ENCODE measurements at regions not wholly inside any gene's neighbourhood (a gene's known extent, or its start where the extent isn't known, plus 50 kb on each side); places are given as distances from the start of the nearest gene placed in this dataset.

DNA sequence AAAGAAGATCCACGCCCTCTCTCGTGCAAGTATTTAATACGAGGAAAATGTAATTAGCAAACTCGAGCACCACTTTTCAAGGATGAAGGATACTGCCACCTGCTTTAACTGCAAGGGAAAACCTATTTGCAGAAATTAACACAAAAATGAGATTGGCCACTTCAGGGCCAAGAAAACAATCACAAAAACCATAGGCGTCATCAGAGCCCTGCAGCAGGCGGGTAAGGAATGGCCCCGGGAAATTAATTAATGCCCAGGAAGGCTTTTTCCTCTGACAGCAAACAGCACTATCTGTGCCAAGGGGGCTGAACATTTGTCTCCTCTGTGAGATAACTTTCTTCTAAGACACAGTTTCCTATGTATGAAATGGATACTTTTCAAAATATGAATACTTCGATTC is 255.7 kb downstream of the CTTN start:
- TF ChIP-seq, protein P1, sequence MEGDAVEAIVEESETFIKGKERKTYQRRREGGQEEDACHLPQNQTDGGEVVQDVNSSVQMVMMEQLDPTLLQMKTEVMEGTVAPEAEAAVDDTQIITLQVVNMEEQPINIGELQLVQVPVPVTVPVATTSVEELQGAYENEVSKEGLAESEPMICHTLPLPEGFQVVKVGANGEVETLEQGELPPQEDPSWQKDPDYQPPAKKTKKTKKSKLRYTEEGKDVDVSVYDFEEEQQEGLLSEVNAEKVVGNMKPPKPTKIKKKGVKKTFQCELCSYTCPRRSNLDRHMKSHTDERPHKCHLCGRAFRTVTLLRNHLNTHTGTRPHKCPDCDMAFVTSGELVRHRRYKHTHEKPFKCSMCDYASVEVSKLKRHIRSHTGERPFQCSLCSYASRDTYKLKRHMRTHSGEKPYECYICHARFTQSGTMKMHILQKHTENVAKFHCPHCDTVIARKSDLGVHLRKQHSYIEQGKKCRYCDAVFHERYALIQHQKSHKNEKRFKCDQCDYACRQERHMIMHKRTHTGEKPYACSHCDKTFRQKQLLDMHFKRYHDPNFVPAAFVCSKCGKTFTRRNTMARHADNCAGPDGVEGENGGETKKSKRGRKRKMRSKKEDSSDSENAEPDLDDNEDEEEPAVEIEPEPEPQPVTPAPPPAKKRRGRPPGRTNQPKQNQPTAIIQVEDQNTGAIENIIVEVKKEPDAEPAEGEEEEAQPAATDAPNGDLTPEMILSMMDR (IDR thresholded peaks at IDR 0.05): no peak

DNA sequence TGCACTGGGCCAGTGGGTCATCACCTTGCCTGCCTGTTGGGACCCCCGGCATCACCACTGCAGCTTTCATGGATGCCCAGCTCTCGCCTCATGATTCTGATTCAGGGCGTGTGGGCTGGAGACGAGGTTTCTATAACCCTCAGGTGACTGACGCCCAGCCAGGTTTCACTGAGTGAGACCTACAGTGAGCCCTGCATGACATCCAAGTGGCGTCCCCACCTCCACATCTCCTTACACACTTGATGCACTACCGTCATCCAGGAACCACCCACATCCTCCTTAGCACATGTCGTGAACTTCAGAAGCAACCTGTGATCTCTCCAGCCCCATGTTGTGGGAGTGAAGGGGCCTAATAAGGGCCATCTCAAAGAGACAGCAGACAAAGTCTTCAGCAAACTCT is 257.5 kb downstream of the CTTN start:
- TF ChIP-seq, protein P1 (IDR thresholded peaks at IDR 0.05): no peak

DNA sequence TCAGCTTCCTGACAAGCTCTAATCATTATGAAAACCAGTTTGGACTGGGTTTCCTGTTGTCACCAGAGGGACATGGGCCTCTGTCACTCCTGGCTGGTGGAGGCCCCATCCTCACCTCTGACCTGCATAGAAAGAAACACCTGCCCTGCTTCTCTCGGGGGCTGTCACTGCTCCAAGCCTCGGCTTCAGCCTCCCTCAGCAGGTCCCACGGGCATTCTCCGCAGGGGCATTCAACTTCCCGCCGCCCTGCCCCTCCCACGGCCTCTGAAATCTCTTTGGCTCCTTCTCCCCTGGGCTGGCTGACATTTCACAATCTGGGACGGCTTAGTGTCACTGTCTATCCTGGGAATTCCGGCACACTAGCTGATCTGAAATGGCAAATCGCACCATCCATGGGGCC is 257.9 kb downstream of the CTTN start:
- TF ChIP-seq, protein P1 (IDR thresholded peaks at IDR 0.05): no peak

DNA sequence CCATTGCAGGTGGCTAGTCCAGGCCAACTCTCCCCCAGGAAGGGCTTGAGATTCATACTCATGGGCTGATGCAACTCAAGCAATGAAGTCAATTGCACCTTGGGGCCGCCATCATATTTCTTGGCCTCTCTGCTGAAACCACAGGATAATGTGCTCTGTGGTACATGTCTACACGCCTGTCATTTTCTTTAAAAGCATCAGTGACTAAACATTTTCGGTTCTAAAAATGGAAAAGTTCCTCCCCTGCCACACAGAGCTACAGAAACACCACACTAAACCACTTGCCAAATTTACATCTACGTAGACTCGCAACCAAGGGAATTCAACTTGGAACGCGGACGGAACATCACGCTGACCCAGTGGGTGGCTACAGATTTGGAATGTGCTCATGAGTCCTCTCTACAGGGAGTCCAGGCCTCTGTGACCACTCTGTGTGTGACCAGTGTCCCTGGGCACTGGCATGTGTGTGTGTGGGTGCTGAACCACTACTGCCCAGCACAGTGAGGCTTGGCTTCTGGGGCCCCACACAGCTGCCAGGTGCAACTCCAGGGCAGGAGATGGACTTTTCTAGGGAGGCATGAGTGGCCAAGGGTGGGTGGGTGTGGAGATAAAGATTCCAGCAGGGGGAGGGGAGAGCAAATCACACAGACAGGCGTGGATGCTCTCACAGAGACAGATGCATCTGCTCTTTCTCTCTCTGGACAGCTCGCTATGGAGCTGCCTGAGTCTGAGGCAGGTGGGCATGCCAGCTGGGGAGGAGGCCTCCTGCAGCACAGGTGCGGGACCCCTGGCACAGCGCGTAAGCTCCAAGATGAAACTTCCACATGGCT is 261.9 kb downstream of the CTTN start:
- TF ChIP-seq, protein P1 (IDR thresholded peaks at IDR 0.05): no peak

DNA sequence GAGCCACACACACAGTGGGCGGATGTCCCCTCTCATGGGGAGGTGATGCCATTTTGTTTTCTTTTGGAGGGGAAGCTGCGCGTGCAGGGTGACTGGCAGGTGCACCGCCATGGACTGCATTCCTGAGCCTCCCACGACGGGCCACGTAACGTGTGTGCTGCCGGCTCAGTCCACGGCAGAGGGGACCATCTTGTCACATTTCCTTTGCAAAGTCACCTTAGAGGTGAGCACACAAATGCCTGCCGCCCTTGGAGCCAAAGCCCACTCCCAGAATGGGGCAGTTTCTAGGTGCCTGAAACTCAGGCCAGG is 262.5 kb downstream of the CTTN start:
- TF ChIP-seq, protein P1 (IDR thresholded peaks at IDR 0.05): no peak

DNA sequence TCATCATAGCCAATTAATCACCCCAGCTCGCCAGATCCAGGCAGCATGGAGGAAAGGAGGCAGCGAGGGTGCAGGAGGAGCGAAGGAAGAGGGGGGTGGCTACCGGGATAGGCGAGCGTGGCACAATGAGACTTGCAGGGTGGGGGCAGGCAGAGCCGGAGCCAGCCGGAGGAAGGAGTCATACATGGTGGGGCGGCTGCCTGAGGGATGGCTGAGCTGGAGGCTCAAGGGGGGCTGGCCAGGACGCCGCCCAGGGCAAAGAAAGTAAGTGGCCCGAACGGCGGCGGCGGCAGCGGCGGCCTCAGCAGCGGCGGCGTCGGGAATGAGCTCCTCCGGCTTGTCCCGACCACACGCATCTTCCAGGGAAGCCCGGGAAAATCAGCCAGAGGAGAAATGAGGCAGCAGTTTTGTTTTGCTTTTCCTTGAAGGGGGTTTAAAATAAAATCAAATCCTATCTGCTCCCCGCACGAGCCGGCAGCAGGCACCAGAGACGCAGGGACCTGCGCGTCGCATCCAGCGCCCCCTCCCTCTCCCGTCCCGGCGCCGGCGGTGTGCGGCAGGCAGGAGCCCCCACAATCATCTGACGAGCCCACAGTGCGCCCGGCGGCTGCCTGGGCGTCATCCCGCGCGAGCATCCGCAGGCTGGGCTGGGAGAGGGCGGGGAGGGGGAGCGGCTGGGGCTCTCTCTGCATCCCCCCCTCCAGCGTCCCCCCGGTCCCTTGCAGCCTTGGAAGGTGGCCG is 263.6 kb downstream of the CTTN start:
- TF ChIP-seq, protein P1 (IDR thresholded peaks at IDR 0.05): no peak

DNA sequence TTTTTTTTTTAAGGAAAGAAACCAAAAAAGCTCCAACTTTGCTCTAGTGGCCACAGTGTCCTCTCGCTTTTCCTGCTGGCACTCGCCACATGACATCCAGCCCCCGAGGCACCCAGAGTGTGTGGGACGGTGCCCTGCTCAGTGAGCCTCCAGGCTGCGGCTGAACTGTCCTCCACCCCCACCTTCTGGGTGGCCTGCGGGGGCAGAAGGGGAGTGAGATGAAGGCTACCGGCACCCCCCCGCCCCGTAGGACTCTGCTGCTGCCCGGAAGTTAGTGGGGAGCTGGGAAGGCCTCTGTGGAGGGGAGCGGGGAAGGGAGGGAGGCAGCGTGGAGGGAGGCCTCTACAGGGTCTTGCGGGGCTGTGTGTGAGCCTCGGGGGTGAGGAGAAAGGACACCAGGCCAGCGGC is 264.4 kb downstream of the CTTN start:
- TF ChIP-seq, protein P1 (IDR thresholded peaks at IDR 0.05): no peak

Measured in LNCAP (cell line).